DOHH2 (cell line): ENCODE measurements at regions not wholly inside any gene's neighbourhood (a gene's known extent, or its start where the extent isn't known, plus 50 kb on each side); places are given as distances from the start of the nearest gene placed in this dataset.

Experiments used
- H3F3A ChIP-seq: fragments of 200-600 bp; sonication (generic), shearing (Covaris generic); 2 replicates; pipeline ENCODE4 v1.6.0; 2016; ENCODE audit warnings: antibody characterized with exemption, mild to moderate bottlenecking; ENCODE audit not compliant: control insufficient read depth, insufficient read depth
- H3K27ac ChIP-seq: fragments of 200-600 bp; sonication (generic); 2 replicates; pipeline ENCODE4 v1.5.1; 2014; ENCODE audit warnings: low read depth, mild to moderate bottlenecking, low read length, moderate library complexity
- H3K27me3 ChIP-seq: fragments of 200-600 bp; sonication (generic); 2 replicates; pipeline ENCODE4 v1.6.1; 2014; ENCODE audit warnings: mild to moderate bottlenecking, low read length, mixed read lengths; ENCODE audit not compliant: control insufficient read depth
- H3K36me3 ChIP-seq: fragments of 200-600 bp; sonication (generic); 2 replicates; pipeline ENCODE4 v1.6.1; 2014; ENCODE audit warnings: mild to moderate bottlenecking, low read length, moderate library complexity, mixed read lengths; ENCODE audit not compliant: control insufficient read depth
- H3K4me1 ChIP-seq: fragments of 200-600 bp; sonication (generic); 2 replicates; pipeline ENCODE4 v1.6.1; 2014; ENCODE audit warnings: mild to moderate bottlenecking, low read length, mixed read lengths; ENCODE audit not compliant: control insufficient read depth
- H3K4me2 ChIP-seq: fragments of 200-600 bp; sonication (generic); 2 replicates; pipeline ENCODE4 v1.6.0; 2014; ENCODE audit warnings: mild to moderate bottlenecking, low read length, moderate library complexity
- H3K4me3 ChIP-seq: fragments of 200-600 bp; sonication (generic); 2 replicates; pipeline ENCODE4 v1.5.1; 2014; ENCODE audit warnings: mild to moderate bottlenecking, low read length, mixed read lengths
- H3K79me2 ChIP-seq: fragments of 200-600 bp; sonication (generic); 2 replicates; pipeline ENCODE4 v1.6.1; 2014; ENCODE audit warnings: mild to moderate bottlenecking, low read length, mixed read lengths; ENCODE audit not compliant: control insufficient read depth
- H3K9me2 ChIP-seq: fragments of 200-600 bp; sonication (generic); replicated peaks from 2 replicates; pipeline ENCODE4 v1.6.1; 2014; ENCODE audit warnings: mild to moderate bottlenecking, low read length, mixed read lengths; ENCODE audit not compliant: control insufficient read depth
- H3K9me3 ChIP-seq: fragments of 200-600 bp; sonication (generic); 2 replicates; pipeline ENCODE4 v1.6.1; 2014; ENCODE audit warnings: antibody characterized with exemption, low read length, mixed read lengths; ENCODE audit not compliant: control insufficient read depth, insufficient read depth
- H4K20me1 ChIP-seq: fragments of 200-600 bp; sonication (generic); 2 replicates; pipeline ENCODE4 v1.6.0; 2014; ENCODE audit warnings: low read depth, mild to moderate bottlenecking, antibody characterized with exemption, low read length, moderate library complexity; ENCODE audit not compliant: control insufficient read depth, insufficient read depth
- CTCF ChIP-seq: fragments of 200-600 bp; sonication (generic); IDR thresholded peaks from one replicate; pipeline ENCODE4 v1.5.1; 2014; ENCODE audit warnings: antibody characterized with exemption, mild to moderate bottlenecking, low read depth, low read length; ENCODE audit not compliant: poor library complexity, severe bottlenecking
- EZH2phosphoT487 ChIP-seq: fragments of 200-600 bp; sonication (generic); IDR thresholded peaks from 2 replicates; pipeline ENCODE4 v1.6.1; 2017; ENCODE audit warnings: borderline replicate concordance, mild to moderate bottlenecking, antibody characterized with exemption, low read length, moderate library complexity, mixed read lengths

- Histone ChIP-seq H3K27me3 (no peaks in the 10 kb centered on the region), H4K20me1 (no peaks in the 10 kb centered on the region), H3K4me3 (no peak overlapping the region), H3F3A (no peaks in the 10 kb centered on the region), H3K4me2 (no peak overlapping the region), H3K79me2 (no peaks in the 10 kb centered on the region), H3K27ac (no peak overlapping the region), H3K36me3 (no peaks in the 10 kb centered on the region), H3K9me2 (no peaks in the 10 kb centered on the region), H3K4me1 (no peaks in the 10 kb centered on the region), H3K9me3 (no peaks in the 10 kb centered on the region)
- TF ChIP-seq CTCF (no peak), EZH2phosphoT487 (no peak)
Measured at GRCh38 chr9:4932681-4933080, 52.4 kb upstream of the JAK2 start.

- H3K36me3 ChIP-seq = no peaks in the 10 kb centered on the region
- no peak overlapping the region for H3K4me2 ChIP-seq
- no peaks in the 10 kb centered on the region for H3K27me3 ChIP-seq
- H3K4me1 ChIP-seq = no peaks in the 10 kb centered on the region
- no peak overlapping the region for H3K4me3 ChIP-seq
- H4K20me1 ChIP-seq = no peaks in the 10 kb centered on the region
- no peaks in the 10 kb centered on the region for H3K79me2 ChIP-seq
- H3F3A ChIP-seq = no peaks in the 10 kb centered on the region
- H3K9me3 ChIP-seq = no peaks in the 10 kb centered on the region
- TF ChIP-seq EZH2phosphoT487 = no peak
- TF ChIP-seq CTCF = no peak
- H3K9me2 ChIP-seq = no peaks in the 10 kb centered on the region
- H3K27ac ChIP-seq = no peak overlapping the region
Measured at GRCh38 chr9:4933177-4933576, 51.9 kb upstream of the JAK2 start.

- no peak overlapping the region for H3K4me3 ChIP-seq
- H3K79me2 ChIP-seq = no peaks in the 10 kb centered on the region
- no peak for TF ChIP-seq EZH2phosphoT487
- TF ChIP-seq CTCF = no peak
- H3K4me1 ChIP-seq = peaks cover 3% of the 10 kb centered on the region
- no peaks in the 10 kb centered on the region for H3K9me2 ChIP-seq
- no peaks in the 10 kb centered on the region for H3F3A ChIP-seq
- H3K27me3 ChIP-seq = no peaks in the 10 kb centered on the region
- H4K20me1 ChIP-seq = no peaks in the 10 kb centered on the region
- H3K27ac ChIP-seq = no peak overlapping the region
- H3K9me3 ChIP-seq = no peaks in the 10 kb centered on the region
- no peaks in the 10 kb centered on the region for H3K36me3 ChIP-seq
- H3K4me2 ChIP-seq = no peak overlapping the region
Measured at GRCh38 chr9:4933861-4934260, 51.2 kb upstream of the JAK2 start.
